HEK293T (cell line): ENCODE measurements at regions not wholly inside any gene's neighbourhood (a gene's known extent, or its start where the extent isn't known, plus 50 kb on each side); places are given as distances from the start of the nearest gene placed in this dataset.

Experiments used
- BHLHE40 ChIP-seq: fragments of 450-650 bp; IDR thresholded peaks from 2 replicates; pipeline ENCODE4 v1.6.1; 2016; ENCODE audit warnings: mild to moderate bottlenecking, moderate library complexity, borderline replicate concordance
- SP1 ChIP-seq: fragments of 450-650 bp; IDR thresholded peaks from 2 replicates; pipeline ENCODE4 v1.6.1; 2017

DNA sequence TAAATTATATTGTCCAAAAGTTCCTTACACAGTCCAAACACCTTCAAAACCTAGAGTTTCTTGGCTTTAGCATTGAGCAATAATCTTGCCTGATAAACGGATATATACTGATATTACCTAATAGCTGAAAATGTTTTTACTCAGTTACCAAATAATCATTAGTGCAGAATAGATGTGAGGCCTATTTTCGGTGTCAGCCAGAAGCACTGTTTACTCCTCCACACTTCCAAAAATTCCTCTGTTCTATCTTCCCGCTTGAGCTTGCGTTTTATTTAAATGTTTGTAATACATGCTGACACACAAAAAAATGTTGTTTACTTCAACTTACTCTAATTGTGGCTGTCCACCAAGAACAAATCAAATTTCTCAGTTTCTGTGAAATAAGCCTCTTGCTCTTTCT lies 606.2 kb upstream of the TEX47 start:
- TF ChIP-seq BHLHE40 (no peak), SP1 (no peak)
